Loucy (cell line): ENCODE measurements at regions not wholly inside any gene's neighbourhood (a gene's known extent, or its start where the extent isn't known, plus 50 kb on each side); places are given as distances from the start of the nearest gene placed in this dataset.

Experiments used
- H2AFZ ChIP-seq: fragments of 200-600 bp; sonication (generic); 2 replicates; pipeline ENCODE4 v1.6.0; 2016; ENCODE audit warnings: antibody characterized with exemption, mild to moderate bottlenecking, low read length, moderate library complexity
- H3F3A ChIP-seq: fragments of 200-600 bp; 2 replicates; pipeline ENCODE4 v1.6.0; 2016; ENCODE audit warnings: antibody characterized with exemption, low read depth, mild to moderate bottlenecking
- H3K27me3 ChIP-seq: fragments of 200-600 bp; sonication (generic); 2 replicates; pipeline ENCODE4 v1.6.1; 2014; ENCODE audit warnings: low read length, mild to moderate bottlenecking; ENCODE audit not compliant: insufficient read depth, poor library complexity, severe bottlenecking
- H3K36me3 ChIP-seq: fragments of 200-600 bp; sonication (generic); 2 replicates; pipeline ENCODE4 v1.6.1; 2016; ENCODE audit warnings: low read length; ENCODE audit not compliant: insufficient read depth
- H3K4me1 ChIP-seq: fragments of 200-600 bp; sonication (generic); 2 replicates; pipeline ENCODE4 v1.5.1; 2014; ENCODE audit warnings: low read length, mild to moderate bottlenecking; ENCODE audit not compliant: insufficient read depth, poor library complexity, severe bottlenecking
- H3K4me2 ChIP-seq: fragments of 200-600 bp; sonication (generic); 2 replicates; pipeline ENCODE4 v1.6.0; 2014; ENCODE audit warnings: antibody characterized with exemption, low read length, low read depth, mild to moderate bottlenecking; ENCODE audit not compliant: poor library complexity, severe bottlenecking
- H3K4me3 ChIP-seq: fragments of 200-600 bp; sonication (generic); 2 replicates; pipeline ENCODE4 v1.5.1; 2014; ENCODE audit warnings: low read length, mild to moderate bottlenecking, mixed read lengths; ENCODE audit not compliant: poor library complexity, severe bottlenecking
- H3K79me2 ChIP-seq: fragments of 200-600 bp; sonication (generic); 2 replicates; pipeline ENCODE4 v1.6.1; 2014; ENCODE audit warnings: low read length; ENCODE audit not compliant: insufficient read depth
- H3K9ac ChIP-seq: fragments of 200-600 bp; sonication (generic); 2 replicates; pipeline ENCODE4 v1.6.0; 2014; ENCODE audit warnings: mild to moderate bottlenecking, low read depth, low read length, moderate library complexity; ENCODE audit not compliant: poor library complexity, severe bottlenecking
- H3K9me2 ChIP-seq: fragments of 200-600 bp; sonication (generic); replicated peaks from 2 replicates; pipeline ENCODE4 v1.6.1; 2016; ENCODE audit warnings: low read depth, low read length, mixed read lengths
- H3K9me3 ChIP-seq: fragments of 200-600 bp; sonication (generic); 2 replicates; pipeline ENCODE4 v1.6.1; 2014; ENCODE audit warnings: mild to moderate bottlenecking, antibody characterized with exemption, low read length, low read depth; ENCODE audit not compliant: insufficient read depth
- H4K20me1 ChIP-seq: fragments of 200-600 bp; sonication (generic); 2 replicates; pipeline ENCODE4 v1.6.0; 2014; ENCODE audit warnings: antibody characterized with exemption, low read length, mild to moderate bottlenecking; ENCODE audit not compliant: insufficient read depth, poor library complexity, severe bottlenecking
- CTCF ChIP-seq: fragments of 200-600 bp; sonication (generic); conservative IDR thresholded peaks from 2 replicates; pipeline ENCODE4 v1.5.1; 2014; ENCODE audit warnings: mild to moderate bottlenecking, antibody characterized with exemption, low read length
- EZH2phosphoT487 ChIP-seq: fragments of 200-600 bp; IDR thresholded peaks from 2 replicates; pipeline ENCODE4 v1.6.1; 2018; ENCODE audit warnings: antibody characterized with exemption, mild to moderate bottlenecking, moderate library complexity, borderline replicate concordance

GRCh38 chr12:114166362-114166761 lies 200.2 kb upstream of the RBM19 start:
- H3K4me1 ChIP-seq, result no peaks in the 10 kb centered on the region
- no peaks in the 10 kb centered on the region for H3K9me2 ChIP-seq
- H3K36me3 ChIP-seq, result no peaks in the 10 kb centered on the region
- H3K9me3 ChIP-seq, result no peaks in the 10 kb centered on the region; the same call in 1 of the 2 replicates
- H3K79me2 ChIP-seq, result no peaks in the 10 kb centered on the region
- no peaks in the 10 kb centered on the region for H3F3A ChIP-seq
- TF ChIP-seq CTCF, result peak; percentile 38; the same call in 1 of the 2 replicates
- TF ChIP-seq EZH2phosphoT487, result no peak
- no peak overlapping the region for H2AFZ ChIP-seq
- no peak overlapping the region for H3K9ac ChIP-seq
- H3K27me3 ChIP-seq, result no peaks in the 10 kb centered on the region
- H4K20me1 ChIP-seq, result no peaks in the 10 kb centered on the region
- H3K4me3 ChIP-seq, result no peak overlapping the region
- H3K4me2 ChIP-seq, result no peak overlapping the region

GRCh38 chr12:114165921-114166320 lies 199.8 kb upstream of the RBM19 start:
- H4K20me1 ChIP-seq, result no peaks in the 10 kb centered on the region
- no peaks in the 10 kb centered on the region for H3K27me3 ChIP-seq
- no peak overlapping the region for H2AFZ ChIP-seq
- H3K4me3 ChIP-seq, result no peak overlapping the region
- H3K9me2 ChIP-seq, result no peaks in the 10 kb centered on the region
- no peak overlapping the region for H3K9ac ChIP-seq
- H3K4me1 ChIP-seq, result no peaks in the 10 kb centered on the region
- no peaks in the 10 kb centered on the region; the same call in 1 of the 2 replicates for H3K9me3 ChIP-seq
- H3K79me2 ChIP-seq, result no peaks in the 10 kb centered on the region
- no peak overlapping the region for H3K4me2 ChIP-seq
- no peaks in the 10 kb centered on the region for H3K36me3 ChIP-seq
- no peaks in the 10 kb centered on the region for H3F3A ChIP-seq
- TF ChIP-seq EZH2phosphoT487 (no peak), CTCF (no peak)

GRCh38 chr12:114164351-114164750 lies 198.2 kb upstream of the RBM19 start:
- H3K27me3 ChIP-seq, result no peaks in the 10 kb centered on the region
- no peaks in the 10 kb centered on the region for H3K36me3 ChIP-seq
- H3K79me2 ChIP-seq, result no peaks in the 10 kb centered on the region
- H4K20me1 ChIP-seq, result no peaks in the 10 kb centered on the region
- H3K9ac ChIP-seq, result no peak overlapping the region
- no peaks in the 10 kb centered on the region for H3K4me1 ChIP-seq
- no peaks in the 10 kb centered on the region; the same call in 1 of the 2 replicates for H3K9me3 ChIP-seq
- no peak overlapping the region for H3K4me2 ChIP-seq
- H3F3A ChIP-seq, result no peaks in the 10 kb centered on the region
- TF ChIP-seq CTCF (no peak), EZH2phosphoT487 (no peak)
- H2AFZ ChIP-seq, result no peak overlapping the region
- no peak overlapping the region for H3K4me3 ChIP-seq
- H3K9me2 ChIP-seq, result no peaks in the 10 kb centered on the region
